Suppressor macrophage (primary cell): ENCODE measurements at regions not wholly inside any gene's neighbourhood (a gene's known extent, or its start where the extent isn't known, plus 50 kb on each side); places are given as distances from the start of the nearest gene placed in this dataset.

Experiments
- DNase-seq, 4 experiments: peaks; one replicate each; pipeline ENCODE4 v3.0.0-alpha.2; 2020 to 2022

DNA sequence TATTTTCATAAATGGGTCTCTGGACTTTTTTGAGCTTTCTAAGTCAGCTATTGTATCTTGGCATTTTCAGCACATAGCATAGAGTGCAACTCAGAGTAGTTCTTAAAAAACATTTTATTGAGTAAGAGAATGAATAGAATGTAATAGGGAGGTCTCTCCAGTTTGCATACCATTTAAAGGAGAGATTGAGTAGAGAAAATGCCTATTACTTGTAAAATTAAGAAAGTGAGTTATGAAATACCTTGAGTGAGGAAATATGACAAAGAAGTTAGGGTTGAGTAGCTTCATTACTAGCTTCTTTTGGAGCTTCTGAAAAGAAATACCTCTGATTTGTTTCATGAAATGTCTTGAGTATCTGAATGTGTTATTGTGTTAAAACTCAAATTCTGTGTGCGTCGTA is 140.0 kb downstream of the AASDHPPT start:
- DNase-seq = no peak

DNA sequence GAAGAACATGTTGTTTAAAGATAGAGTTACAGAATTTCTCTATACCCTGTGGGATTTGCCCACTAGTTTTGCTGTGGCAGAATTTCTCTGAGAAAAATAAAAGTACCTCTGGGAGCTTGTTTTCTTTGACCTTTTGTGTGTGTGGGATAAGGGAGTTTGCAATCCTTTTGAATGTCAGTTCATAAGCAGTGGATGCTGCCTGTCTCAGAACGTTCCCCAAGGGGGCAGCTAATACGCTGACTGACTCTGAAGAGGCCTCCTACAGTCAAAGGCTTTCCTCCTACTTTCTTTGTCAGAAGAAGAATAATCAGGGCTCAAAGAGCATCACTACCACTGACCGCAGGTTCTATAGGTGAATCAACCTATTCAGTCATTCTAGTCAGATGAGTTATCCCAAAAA is 140.6 kb downstream of the AASDHPPT start:
- DNase-seq = no peak

DNA sequence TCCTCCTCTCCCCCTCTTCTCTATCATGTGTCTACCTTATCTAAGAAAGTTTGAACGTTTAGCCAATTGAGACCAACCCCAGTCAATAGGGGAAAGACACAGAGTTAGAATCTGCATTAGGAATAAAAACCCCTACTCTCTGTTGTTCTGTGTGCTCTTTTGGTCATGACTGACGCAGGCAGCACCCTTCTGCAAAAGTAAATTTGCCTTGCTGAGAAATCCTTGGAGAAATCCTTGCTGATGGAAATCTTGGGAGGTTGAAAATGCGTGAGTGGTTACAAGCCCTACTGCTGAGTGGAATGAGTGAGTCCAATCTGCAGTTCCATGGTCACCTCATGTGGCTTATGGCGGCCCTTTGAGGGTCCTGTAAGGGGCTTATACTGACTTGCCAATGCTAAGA is 145.2 kb downstream of the AASDHPPT start:
- no peak for DNase-seq

DNA sequence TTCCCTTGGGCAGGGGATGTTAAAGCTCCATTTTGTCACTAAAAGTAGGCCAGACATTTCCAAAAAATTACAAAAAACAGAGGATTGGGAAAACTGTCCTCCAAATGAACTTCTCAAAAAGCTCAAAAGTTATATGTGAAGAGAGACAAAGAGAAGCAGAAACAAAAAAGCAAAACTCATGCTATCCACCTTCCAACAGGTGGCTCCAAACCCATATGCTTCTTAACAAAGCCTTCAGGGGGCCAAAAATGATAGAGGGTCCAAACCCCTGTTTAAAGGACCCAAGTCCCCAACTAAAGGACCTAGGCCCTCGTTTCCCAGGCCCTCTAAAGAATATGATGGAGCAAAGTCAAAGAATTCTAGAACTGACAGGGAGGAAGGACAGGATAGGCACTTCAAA is 146.7 kb downstream of the AASDHPPT start:
- no peak for DNase-seq

DNA sequence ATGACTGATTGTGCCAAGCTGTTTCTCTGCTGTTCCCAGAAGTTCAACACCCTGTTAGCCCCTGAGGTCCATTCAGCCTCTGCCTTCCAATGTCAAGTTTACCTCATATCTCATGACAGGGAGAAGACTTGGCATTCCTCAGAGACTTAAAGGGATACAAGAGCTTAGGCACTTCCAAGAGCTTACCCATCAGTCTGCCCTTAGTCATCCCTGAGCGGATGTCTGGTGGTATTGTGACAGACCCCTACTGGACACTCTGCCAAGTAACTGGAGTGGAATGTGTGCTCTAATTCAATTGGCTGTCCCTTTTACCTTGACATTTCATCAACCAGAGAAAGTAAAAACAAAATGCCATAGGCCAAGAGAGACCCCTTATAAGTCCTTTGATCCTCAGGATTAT is 151.5 kb downstream of the AASDHPPT start:
- DNase-seq = no peak

DNA sequence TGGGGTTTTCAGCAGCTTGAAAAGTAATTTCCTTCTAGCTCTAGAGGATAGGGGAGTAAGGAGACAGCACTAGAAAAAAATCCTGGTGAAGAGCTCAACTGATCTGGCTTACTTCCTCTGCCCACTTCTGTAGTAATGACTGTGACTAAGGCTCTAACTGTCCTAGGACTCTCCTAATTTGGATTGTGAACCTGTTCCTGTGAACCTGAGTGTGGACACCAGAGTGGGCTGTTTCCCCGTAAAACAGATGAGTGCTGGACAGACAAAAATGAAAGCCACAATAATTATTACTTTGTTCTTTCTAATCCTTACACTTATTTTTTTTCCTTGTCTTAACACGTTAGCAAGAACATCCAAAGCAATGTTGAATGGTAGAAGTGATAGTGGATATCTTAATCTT is 154.1 kb downstream of the AASDHPPT start:
- no peak for DNase-seq

DNA sequence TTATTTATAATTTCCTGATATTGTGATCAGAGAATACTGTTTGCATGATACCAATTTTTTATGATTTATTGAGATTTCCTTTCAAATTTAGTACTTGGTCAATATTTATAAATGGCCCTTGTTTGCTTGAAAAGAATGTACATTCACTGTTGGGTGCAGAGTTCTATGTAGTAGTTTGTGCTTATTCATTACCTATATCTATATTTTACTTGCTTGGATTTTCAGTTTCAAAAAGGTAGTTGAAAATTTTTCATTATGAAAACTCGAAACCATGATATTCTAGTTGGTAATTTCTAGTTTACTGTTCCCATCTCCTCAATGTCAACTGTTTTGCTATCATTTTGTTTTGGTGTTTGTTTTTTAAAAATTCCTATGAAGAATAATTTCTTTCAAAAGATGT is 155.7 kb downstream of the AASDHPPT start:
- DNase-seq = no peak

DNA sequence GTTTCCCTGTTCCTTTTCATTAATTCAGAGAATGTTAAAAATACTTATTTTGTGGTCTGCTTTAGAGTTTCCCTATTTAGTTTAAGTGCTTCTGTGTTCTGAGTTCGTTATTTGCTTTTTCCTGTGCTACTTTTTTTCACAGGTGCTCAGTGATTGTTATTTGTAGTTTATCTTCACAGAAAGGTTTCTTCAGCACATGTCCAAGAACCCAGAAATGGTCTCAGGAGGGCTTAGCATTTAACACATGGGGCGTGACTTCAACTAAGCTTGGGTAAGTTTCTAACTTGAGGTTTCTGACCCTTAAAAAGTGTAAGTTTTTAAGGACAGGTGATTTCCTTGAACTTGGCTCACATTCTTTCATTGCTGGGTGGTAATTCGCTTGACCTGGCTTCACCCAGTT is 157.3 kb downstream of the AASDHPPT start:
- no peak for DNase-seq

DNA sequence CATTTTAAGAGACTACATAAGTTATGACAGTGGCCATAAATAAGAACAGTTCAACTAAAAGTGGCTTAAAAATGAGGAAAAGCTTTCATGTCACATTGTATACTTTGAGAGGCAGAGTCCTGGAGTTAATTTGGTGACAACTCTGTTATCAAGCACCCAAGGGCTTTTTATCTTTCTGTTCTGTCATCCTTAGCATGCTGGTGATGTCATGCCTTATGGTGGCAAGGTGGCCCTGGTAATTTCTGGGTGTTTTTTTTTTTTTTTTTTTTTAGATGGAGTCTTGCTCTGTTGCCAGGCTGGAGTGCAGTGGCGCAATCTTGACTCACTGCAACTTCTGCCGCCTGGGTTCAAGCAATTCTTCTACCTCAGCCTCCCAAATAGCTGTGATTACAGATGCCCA is 158.8 kb downstream of the AASDHPPT start:
- no peak for DNase-seq

DNA sequence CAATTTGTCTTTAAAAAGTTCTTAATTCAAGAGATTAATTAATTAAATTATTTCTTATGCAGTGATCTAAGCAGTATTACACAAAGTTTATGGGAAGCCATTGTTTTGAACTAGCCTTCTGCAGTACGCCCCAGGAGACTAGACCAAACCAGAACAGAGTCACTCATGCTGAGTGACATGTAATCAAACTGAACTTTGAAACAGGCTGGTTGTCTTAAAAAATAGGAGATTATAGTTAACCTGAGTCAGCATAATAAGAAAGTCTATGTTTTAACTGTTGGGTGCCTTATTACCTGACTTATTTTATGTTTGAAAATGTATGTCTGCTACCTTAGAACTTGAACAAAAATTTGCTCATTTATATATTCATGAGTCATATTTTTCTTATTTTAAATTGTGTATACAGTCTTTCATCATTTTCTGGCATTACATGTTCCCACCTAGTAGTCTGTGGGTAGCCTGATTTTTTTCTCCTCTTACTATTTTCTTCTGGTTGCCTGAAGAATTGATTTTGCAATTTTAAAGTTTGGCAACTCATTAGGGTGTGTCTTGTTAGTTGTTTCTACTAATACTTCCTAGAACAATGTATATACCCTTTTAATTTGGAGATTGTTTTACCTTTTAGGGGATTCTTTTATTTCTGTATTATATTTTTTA is 161.4 kb downstream of the AASDHPPT start:
- no peak for DNase-seq

DNA sequence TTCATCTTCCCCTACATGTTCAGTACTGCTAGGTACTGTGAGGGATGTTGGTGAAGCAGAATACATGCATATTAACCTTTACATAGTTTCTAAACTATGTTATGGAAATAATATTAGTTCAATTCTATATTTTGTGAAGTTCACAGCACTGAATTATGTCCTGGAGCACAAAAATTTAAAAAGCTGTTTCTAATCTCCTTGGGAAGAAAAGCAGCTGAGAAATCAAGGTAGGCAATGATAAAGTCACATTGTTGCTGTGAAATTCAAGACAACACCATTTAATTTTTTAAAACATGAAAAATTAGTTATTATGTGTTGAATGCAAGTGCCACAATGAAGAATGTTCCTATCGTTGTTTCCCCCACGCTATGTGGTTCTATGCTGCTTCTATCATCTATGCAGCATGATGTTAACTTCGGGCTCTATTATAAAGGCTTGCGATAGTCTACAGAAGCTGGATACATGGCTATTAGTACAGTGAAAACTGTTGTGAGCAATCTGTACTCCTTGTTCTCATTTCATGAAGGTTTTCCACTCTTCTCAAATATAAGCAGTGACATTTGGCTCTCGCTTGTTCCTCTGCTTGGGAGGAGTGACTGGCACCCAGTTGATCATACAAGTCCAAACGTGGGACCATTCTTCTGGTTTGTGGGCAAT is 164.3 kb downstream of the AASDHPPT start:
- DNase-seq = no peak

DNA sequence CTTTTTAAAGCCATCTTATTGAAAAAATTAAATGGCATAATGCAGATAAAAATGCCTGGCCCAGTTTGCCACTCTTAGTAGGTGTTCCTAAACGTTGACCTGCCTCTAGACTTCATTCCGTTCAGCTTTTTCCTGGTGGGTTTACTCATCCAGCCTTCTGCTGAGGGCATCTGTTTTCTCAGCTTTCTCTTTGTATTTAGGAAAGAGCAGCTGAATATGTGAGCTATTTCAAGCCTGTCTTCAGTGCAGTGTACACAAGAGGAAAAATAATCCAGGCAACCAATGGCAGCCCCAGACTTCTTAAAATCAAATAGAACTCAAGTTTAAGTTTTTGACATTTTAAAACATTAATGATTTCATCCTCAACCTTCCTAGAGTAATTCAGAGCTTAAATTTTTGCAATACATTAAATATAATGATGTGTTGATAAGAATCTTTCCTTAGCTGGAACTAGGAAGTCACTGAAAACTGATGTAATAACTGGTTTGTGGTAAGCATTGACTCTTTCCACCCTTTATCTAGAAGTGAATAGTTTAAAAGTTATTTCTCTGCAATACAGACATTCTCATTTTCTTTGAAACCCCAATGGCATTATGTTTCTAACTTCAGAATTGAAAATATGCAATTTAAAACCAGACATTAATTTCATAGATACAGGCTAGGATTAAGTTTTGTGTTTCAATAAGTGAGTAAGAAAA is 165.4 kb downstream of the AASDHPPT start:
- DNase-seq = no peak

DNA sequence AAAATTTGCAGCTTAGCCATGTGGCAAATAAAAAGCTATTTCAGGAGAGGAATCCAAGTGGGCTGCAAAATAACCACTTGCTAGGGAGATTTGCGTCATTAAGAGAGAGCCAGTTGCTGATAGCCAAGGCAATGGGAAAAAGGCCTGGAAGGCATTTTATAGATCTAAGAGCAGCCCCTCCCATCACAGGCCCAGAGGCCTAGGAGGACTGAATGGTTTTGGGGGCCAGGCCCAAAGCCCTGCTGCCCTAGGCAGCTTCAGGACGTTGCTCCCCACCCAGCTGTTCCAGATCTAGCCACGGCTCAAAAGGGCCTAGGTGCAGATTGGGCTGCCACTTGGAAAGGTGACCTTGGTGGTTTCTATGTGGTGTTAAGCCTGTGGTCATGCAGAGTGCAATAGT is 169.0 kb downstream of the AASDHPPT start:
- DNase-seq = no peak

DNA sequence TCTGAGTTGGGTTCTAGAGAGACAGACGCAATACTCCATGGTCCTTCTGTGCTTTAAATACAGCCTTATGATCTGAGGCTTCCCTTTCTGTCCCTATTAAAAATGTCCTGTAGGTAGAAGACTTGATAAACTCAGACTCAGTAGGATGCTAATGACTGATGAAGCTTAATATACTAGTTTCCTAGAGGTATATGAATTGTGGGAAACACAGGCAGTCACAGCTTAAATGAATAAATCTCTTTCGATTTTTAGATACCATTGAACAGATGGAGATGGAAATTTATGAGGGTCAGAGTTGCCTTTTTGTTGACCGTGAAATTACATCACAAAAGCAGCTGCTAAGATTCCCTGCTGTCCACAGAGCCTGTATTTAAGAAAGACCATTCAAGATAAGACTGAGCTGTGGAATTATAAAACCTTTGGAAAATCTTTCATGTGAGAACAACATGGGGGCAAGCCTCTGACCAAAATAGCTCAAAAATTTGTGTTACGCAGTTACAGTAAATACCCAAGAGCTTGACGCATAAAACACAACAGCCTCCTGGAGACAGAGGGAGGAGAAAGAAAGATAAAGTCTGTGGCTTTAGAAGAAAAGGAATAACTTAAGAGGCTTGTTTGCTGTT is 172.3 kb downstream of the AASDHPPT start:
- no peak for DNase-seq

DNA sequence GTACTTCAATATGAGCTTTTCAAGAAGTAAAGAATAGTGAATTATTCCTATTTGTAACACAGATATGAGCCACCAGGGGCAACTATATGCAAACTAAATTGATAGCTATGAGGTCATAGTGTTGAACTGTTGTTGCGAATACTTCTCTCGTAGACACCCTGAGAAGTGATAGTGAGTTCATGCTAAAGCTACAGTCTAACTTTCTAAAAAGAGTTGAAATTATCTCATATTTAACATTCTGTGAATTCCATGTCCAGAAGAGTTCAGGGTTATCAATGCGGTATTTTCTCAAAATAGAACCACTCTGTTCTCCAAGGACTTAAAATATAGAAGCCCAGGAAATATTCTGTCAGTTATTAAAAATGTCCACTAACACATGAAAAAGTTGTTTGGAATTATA is 185.4 kb downstream of the AASDHPPT start:
- DNase-seq = no peak

DNA sequence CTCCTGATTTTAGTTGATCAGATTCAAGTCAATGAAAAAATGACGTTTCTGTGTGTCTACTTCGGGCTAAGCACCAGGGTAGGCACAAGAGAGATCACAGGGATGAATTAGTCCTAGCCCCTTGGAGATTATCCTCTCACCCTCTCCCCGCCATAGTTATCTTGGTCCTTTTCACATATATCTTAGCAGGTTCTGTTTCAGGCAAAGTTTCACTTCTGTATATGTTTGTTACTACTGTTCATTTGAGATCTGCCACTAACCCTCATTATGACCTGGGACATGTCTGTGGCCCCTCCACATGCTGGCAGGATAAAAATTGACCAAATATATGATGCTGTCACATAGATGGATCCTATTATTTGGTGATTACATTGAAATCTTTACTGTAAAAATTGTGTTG is 186.1 kb downstream of the AASDHPPT start:
- DNase-seq = no peak

DNA sequence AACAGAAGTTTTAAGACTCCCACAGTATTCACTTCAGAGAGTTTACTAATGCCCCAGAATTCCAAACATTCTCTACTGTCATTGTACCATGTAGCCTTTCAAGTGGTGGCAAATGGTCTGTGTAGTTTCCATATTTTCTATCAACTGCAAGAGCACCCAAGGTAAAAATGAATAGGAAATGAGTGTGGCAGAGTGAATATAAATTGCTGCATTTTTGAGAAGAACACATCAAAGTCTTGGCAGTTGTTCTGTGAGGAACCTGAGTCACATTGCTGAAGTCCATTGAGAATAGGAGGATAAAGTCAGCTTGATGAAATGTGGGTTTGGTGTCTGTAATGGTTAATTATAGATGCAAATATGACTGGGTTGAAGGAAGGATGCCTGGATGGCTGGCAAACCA is 193.6 kb downstream of the AASDHPPT start:
- no peak for DNase-seq

DNA sequence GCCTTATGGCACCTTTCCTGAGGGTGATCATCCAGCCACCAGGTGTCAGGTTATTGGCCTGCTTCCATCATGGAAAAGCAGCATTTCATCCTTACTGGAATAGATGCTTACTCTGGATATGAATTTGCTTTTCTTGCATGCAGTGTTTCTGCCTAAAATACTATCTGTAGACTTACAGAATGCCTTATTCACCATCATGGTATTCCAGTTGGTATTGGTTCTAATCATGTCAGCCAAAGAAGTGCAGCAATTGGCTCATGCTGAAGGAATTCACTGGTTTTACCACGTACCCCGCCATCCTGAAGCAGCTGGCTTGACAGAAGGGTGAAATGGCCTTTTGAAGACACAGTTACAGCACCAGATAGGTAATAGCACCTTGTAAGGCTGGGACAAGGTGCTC is 194.2 kb downstream of the AASDHPPT start:
- DNase-seq = no peak

DNA sequence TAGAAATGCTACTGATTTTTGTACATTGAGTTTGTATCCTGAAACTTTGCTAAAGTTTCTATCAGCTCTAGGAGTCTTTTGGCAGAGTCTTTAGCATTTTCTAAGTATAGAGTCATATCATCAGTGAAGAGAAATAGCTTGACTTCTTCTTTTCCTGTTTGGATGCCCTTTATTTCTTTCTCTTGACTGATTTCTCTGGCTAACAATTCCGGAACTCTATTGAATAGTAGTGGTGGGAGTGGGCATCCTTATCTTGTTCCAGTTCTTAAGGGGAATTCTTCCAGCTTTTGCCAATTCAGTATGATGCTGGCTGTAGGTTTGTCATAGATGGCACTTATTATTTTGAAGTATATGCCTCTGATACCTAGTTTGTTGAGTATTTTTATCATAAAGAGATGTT is 197.7 kb downstream of the AASDHPPT start:
- DNase-seq = no peak

DNA sequence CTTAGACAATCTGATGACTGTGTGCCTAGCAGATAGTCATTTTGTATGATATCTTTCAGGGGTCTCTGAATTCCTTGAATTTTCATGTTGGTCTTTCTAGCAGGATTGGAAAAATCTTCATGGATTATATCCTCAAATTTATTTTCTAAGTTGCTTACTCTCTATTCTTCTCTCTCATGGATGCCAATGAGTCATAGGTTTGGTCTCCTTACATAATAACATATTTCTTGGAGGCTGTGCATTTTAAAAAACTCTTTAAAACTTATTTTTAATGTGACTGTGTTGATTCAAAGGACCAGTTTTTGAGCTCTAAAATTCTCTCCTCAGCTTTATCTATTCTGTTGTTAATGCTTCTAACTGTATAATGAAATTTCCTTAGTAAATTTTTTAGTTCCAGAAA is 198.7 kb downstream of the AASDHPPT start:
- DNase-seq = no peak

DNA sequence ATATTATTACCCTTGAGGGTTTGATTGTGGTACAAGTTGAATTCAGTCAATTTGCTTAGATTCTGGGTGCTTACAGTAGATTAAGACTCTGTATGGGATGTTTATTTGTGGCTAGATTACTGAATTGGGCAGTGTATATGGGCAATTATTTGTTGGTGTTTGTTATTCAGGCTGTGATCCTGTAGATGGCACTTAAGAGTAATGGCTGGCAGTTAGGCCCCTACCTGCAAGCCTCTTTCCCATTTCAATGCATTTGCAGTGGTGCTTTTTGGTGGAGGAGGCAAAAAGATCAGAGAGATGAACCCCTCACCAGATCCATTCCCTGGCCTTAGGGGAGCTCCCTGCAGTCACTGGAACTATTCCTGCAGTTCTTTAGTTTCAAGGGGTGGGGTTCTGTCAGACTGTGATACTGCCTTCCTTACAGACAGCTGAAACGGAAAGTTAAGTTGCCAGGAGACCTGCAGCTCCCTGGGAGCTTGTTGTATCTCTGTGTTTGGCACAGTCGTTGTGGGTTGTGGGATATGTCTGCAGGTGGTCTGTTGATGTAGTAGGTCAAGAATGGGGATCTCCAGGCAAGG is 199.5 kb downstream of the AASDHPPT start:
- DNase-seq = no peak

DNA sequence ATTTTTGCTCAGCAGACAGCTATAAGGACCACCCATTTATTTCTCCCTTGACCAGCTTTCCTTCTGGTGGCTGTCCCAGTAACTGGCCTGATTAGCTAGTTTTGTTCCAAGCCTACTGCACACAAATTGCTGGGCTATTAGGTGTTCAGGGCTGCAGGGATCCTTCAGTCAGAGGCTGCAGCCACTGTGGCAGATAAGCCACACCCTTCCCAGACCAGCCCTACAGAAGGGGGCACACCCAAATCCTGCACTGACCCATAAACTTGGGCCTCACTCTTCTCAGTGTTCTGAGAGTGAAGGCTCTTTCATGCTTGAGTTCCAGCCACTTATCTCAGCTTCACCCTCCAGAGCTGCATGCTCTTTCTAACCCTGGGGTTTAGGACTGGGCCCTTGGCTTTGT is 200.0 kb downstream of the AASDHPPT start:
- no peak for DNase-seq

DNA sequence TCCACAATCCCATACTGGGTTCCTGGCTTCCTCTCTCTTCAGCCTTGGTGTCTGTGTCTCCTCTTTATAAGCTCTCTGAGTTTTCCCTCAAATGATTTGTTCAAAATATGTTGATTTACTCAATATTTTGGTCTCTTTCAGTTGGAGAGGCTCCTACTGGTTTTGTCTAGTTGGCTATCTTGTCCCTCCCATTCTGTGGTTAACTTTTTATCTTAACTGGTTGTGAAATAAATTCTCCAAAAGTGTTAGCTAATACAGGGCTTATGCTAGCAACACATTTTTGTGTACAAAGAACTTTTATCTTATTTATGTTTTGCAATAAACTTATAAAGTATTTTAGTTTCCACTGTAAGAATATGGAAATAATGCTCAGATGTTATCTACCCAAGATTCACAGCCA is 200.9 kb downstream of the AASDHPPT start:
- DNase-seq = no peak

DNA sequence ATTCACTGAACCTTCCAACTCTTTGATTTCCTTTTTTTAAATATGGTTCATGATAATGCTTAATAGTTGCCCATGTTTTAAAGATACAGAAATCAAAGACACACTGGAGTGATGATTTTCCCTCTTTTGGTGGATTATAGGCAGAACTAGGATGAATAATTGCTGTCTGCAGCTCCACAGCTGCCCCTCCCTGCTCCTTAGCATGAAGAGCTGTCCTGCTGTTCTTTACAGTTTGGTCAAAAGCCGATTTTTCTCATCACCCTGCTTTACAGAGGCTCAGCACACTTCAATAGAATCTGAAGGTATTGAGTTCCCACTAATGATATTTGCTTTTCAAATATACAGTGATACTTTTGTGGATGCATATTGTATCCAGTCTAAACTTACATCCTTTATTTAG is 202.6 kb downstream of the AASDHPPT start:
- DNase-seq = no peak
